Hippocampal formation (tissue), 2 donors: ENCODE measurements at regions not wholly inside any gene's neighbourhood (a gene's known extent, or its start where the extent isn't known, plus 50 kb on each side); places are given as distances from the start of the nearest gene placed in this dataset.

Source experiments
- DNase-seq, 2 donors: peaks; one replicate each; lab custom pipeline; 2025; lab: John Stamatoyannopoulos, UW

GRCh38 chr22:27337676-27338075, 463.9 kb downstream of the MN1 start:
- no peak for DNase-seq

GRCh38 chr22:27340047-27340446, 461.5 kb downstream of the MN1 start:
- no peak for DNase-seq

- no peak for DNase-seq
Observed at GRCh38 chr22:27344546-27344945, 457.0 kb downstream of the MN1 start.

- DNase-seq = no peak
Observed at GRCh38 chr22:27345691-27346090, 455.9 kb downstream of the MN1 start.

GRCh38 chr22:27347951-27348350, 453.6 kb downstream of the MN1 start:
- no peak for DNase-seq

GRCh38 chr22:27348634-27349033, 452.9 kb downstream of the MN1 start:
- DNase-seq = no peak

- DNase-seq = no peak
Observed at GRCh38 chr22:27349456-27349855, 452.1 kb downstream of the MN1 start.

- no peak for DNase-seq
Observed at GRCh38 chr22:27350306-27350705, 451.2 kb downstream of the MN1 start.

GRCh38 chr22:27352426-27352825, 449.1 kb downstream of the MN1 start:
- no peak for DNase-seq

GRCh38 chr22:27358096-27358870, 443.3 kb downstream of the MN1 start:
- no peak for DNase-seq

- no peak for DNase-seq
Observed at GRCh38 chr22:27370269-27370668, 431.3 kb downstream of the MN1 start.

GRCh38 chr22:27370987-27371386, 430.6 kb downstream of the MN1 start:
- no peak for DNase-seq

GRCh38 chr22:27372364-27372763, 429.2 kb downstream of the MN1 start:
- DNase-seq = no peak

- no peak for DNase-seq
Observed at GRCh38 chr22:27372969-27373670, 428.4 kb downstream of the MN1 start.

GRCh38 chr22:27377501-27378295, 423.9 kb downstream of the MN1 start:
- DNase-seq = no peak

- no peak for DNase-seq
Observed at GRCh38 chr22:27378311-27378800, 423.2 kb downstream of the MN1 start.

- no peak for DNase-seq
Observed at GRCh38 chr22:27378995-27379394, 422.6 kb downstream of the MN1 start.

- no peak for DNase-seq
Observed at GRCh38 chr22:27380855-27381254, 420.7 kb downstream of the MN1 start.

- DNase-seq = no peak
Observed at GRCh38 chr22:27381552-27381951, 420.0 kb downstream of the MN1 start.

GRCh38 chr22:27381960-27382742, 419.4 kb downstream of the MN1 start:
- no peak for DNase-seq

- no peak for DNase-seq
Observed at GRCh38 chr22:27382947-27383346, 418.6 kb downstream of the MN1 start.

GRCh38 chr22:27383896-27384295, 417.7 kb downstream of the MN1 start:
- no peak for DNase-seq
